ENCODE measurements at regions not wholly inside any gene's neighbourhood (a gene's known extent, or its start where the extent isn't known, plus 50 kb on each side); places are given as distances from the start of the nearest gene placed in this dataset.
A peak's percentile ranks its signal among the peaks of the same experiment; 100 is the strongest.

DNA sequence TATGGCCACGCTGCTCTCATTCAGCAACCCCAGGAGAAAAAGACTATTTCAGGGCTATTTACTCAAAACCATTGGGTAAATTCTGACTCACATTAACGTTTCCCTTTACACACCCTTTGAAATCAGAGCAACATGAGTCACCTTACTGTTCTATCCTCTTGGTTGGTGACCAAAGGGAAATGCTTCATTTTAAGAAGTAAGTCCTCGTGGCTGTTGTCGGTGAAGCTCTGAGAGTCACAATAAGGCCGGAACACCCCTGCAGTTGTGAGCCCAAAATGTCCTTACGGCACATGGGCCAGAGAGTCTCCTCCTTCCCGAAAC lies 56.3 kb upstream of the SPRY1 start:
- intact Hi-C loops (cut with DNase I; ENCODE audit: low total_unique reads) = no loop called here
- WGBS, 2 donors (ENCODE audit: low coverage in 1 of 2) = 63 to 68% methylated on average over 6 to 7 of the region's 7 CpGs
- H3K27me3 ChIP-seq = no peaks in the 10 kb centered on the region
- H3K4me1 ChIP-seq = no peaks in the 10 kb centered on the region
- H3K36me3 ChIP-seq = no peaks in the 10 kb centered on the region
- TF ChIP-seq, protein P1, sequence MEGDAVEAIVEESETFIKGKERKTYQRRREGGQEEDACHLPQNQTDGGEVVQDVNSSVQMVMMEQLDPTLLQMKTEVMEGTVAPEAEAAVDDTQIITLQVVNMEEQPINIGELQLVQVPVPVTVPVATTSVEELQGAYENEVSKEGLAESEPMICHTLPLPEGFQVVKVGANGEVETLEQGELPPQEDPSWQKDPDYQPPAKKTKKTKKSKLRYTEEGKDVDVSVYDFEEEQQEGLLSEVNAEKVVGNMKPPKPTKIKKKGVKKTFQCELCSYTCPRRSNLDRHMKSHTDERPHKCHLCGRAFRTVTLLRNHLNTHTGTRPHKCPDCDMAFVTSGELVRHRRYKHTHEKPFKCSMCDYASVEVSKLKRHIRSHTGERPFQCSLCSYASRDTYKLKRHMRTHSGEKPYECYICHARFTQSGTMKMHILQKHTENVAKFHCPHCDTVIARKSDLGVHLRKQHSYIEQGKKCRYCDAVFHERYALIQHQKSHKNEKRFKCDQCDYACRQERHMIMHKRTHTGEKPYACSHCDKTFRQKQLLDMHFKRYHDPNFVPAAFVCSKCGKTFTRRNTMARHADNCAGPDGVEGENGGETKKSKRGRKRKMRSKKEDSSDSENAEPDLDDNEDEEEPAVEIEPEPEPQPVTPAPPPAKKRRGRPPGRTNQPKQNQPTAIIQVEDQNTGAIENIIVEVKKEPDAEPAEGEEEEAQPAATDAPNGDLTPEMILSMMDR (IDR thresholded peaks at IDR 0.05) = no peak
- TF ChIP-seq EP300 (IDR thresholded peaks at IDR 0.05; ENCODE audit: low read depth) = no peak
- no peak for TF ChIP-seq POLR2AphosphoS5 (IDR thresholded peaks at IDR 0.05)
- TF ChIP-seq POLR2A (IDR thresholded peaks at IDR 0.05) = no peak
- no peaks in the 10 kb centered on the region for H3K9me3 ChIP-seq
- H3K27ac ChIP-seq = no peak overlapping the region
- no peak for DNase-seq
- no peak overlapping the region for H3K4me3 ChIP-seq
- in situ Hi-C loops (cut with MboI; ENCODE audit: low pct_ligation_motif_present in 1 of 4, low pct_unique_long_range_greater_than_20kb in 1 of 4, low sequenced_read_pairs in 3 of 4) = no loop called here

DNA sequence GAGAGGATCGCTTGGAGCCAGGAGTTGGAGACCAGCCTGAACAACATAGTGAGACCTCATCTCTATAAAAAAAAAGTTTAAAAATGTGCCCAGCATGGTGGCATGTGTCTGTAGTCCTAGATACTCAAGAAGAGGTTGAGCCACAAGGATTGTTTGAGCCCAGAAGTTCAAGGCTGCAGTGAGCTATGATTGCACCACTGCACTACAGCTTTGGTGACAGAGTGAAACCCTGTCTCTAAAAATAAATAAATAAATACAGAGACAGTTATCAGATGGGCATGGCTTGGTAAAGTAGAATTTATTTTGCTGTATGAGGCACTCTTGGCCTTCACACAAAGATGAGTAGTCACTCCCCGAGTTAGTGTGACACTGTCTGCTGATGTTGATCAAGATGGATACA lies 54.1 kb upstream of the SPRY1 start:
- intact Hi-C loops (cut with DNase I; ENCODE audit: low total_unique reads) (no loop called here), in situ Hi-C loops (cut with MboI; ENCODE audit: low pct_ligation_motif_present in 1 of 4, low pct_unique_long_range_greater_than_20kb in 1 of 4, low sequenced_read_pairs in 3 of 4) (no loop called here)
- Histone ChIP-seq H3K27me3 (no peaks in the 10 kb centered on the region), H3K4me3 (no peak overlapping the region), H3K9me3 (no peaks in the 10 kb centered on the region), H3K36me3 (no peaks in the 10 kb centered on the region), H3K4me1 (no peaks in the 10 kb centered on the region), H3K27ac (no peak overlapping the region)
- DNase-seq = no peak
- WGBS, 2 donors (ENCODE audit: low coverage in 1 of 2) = 89 to 100% methylated on average over 1 to 2 of the region's 2 CpGs
- no peak for TF ChIP-seq POLR2AphosphoS5 (IDR thresholded peaks at IDR 0.05)
- TF ChIP-seq, protein P1 (IDR thresholded peaks at IDR 0.05) = no peak
- TF ChIP-seq POLR2A (IDR thresholded peaks at IDR 0.05) = no peak
- no peak for TF ChIP-seq EP300 (IDR thresholded peaks at IDR 0.05; ENCODE audit: low read depth)

DNA sequence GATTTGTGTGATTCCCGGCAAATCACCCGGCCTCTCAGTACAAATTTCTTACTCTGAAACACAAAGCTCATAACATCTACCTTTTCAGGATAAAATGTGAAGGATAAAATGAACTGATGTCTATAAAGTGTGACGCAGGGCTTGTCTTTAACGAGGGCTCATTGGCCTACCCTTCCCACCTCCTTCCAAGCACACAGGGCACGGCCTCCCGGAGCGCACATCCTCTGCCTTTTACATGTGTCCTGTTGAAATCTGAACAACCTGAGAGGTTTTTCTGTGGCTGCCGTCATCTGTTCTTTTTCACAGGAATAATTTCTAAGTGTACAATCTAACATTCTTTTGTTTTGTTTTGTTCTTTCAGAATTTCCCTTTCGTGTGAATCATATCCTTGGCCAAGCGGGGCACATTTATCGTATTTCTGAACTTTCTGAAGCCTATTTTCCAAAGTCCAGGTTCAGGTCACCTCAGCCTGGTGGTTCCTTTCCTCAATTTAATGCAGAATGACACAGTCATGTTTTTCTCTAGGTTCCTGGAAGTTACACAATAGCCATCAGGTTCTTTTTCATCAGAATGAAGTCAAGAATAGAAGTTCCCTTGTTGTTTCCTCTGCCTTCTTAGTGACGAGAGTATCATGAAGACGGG lies 53.1 kb upstream of the SPRY1 start:
- intact Hi-C loops (cut with DNase I; ENCODE audit: low total_unique reads) = no loop called here
- in situ Hi-C loops (cut with MboI; ENCODE audit: low pct_ligation_motif_present in 1 of 4, low pct_unique_long_range_greater_than_20kb in 1 of 4, low sequenced_read_pairs in 3 of 4) = no loop called here
- H3K4me3 ChIP-seq = no peak overlapping the region
- WGBS, 2 donors (ENCODE audit: low coverage in 1 of 2) = 82 to 84% methylated on average over 13 of the region's 13 CpGs
- no peak for DNase-seq
- H3K27me3 ChIP-seq = no peaks in the 10 kb centered on the region
- peak overlapping the region in 1 of 4 donors; percentile 39 for H3K27ac ChIP-seq
- no peak for TF ChIP-seq POLR2AphosphoS5 (IDR thresholded peaks at IDR 0.05)
- TF ChIP-seq EP300 (IDR thresholded peaks at IDR 0.05; ENCODE audit: low read depth) = no peak
- TF ChIP-seq POLR2A (IDR thresholded peaks at IDR 0.05) = no peak
- TF ChIP-seq, protein P1 (IDR thresholded peaks at IDR 0.05) = no peak
- no peaks in the 10 kb centered on the region for H3K36me3 ChIP-seq
- H3K9me3 ChIP-seq = no peaks in the 10 kb centered on the region
- H3K4me1 ChIP-seq = no peaks in the 10 kb centered on the region

DNA sequence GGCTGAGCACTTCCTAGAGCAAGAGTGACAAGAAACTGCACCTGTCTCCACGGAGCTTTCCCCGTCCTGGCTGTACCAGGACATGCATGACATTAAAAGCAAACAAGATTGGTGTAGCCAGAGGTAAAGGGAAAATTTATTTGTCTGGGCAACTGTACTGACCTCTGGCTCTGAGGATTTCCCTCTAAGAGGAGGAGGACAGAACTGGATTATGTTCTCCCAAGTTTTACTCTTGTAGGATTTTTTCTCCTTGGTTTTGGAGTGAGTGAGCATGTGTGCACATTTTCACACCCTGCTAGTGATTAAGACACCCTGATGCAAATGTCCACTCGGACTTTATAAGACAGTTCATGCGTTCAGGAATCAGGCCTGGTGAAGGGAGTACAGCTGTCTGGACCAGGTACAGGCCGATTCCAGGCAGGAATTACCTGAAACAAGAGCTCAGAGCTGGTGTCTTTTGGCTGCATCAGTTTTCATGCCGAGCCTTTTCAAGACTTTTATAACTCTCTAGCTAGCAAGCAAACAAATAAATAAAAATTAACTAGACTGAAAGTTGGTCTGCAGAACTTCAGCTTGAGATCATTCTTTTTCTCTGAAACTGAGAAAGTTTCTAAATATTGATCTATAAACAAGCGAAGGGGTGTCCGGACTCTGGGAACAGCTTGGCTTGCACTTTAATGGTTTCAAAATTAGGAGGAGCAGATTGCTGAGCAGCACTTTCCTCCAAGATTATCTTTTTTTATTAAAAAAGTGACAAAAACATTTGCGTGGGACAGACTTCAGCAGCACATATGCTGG lies 51.3 kb upstream of the SPRY1 start:
- Histone ChIP-seq H3K27me3 (no peaks in the 10 kb centered on the region), H3K4me3 (no peak overlapping the region), H3K4me1 (no peaks in the 10 kb centered on the region), H3K36me3 (no peaks in the 10 kb centered on the region), H3K9me3 (no peaks in the 10 kb centered on the region), H3K27ac (no peak overlapping the region)
- intact Hi-C loops (cut with DNase I; ENCODE audit: low total_unique reads) = no loop called here
- TF ChIP-seq POLR2AphosphoS5 (IDR thresholded peaks at IDR 0.05) = no peak
- TF ChIP-seq, protein P1 (IDR thresholded peaks at IDR 0.05) = no peak
- TF ChIP-seq POLR2A (IDR thresholded peaks at IDR 0.05) = no peak
- TF ChIP-seq EP300 (IDR thresholded peaks at IDR 0.05; ENCODE audit: low read depth) = no peak
- in situ Hi-C loops (cut with MboI; ENCODE audit: low pct_ligation_motif_present in 1 of 4, low pct_unique_long_range_greater_than_20kb in 1 of 4, low sequenced_read_pairs in 3 of 4) = no loop called here
- 47 to 50% methylated on average over 3 to 9 of the region's 9 CpGs for WGBS, 2 donors (ENCODE audit: low coverage in 1 of 2)
- DNase-seq = no peak
